ENCODE measurements at regions not wholly inside any gene's neighbourhood (a gene's known extent, or its start where the extent isn't known, plus 50 kb on each side); places are given as distances from the start of the nearest gene placed in this dataset.

DNA sequence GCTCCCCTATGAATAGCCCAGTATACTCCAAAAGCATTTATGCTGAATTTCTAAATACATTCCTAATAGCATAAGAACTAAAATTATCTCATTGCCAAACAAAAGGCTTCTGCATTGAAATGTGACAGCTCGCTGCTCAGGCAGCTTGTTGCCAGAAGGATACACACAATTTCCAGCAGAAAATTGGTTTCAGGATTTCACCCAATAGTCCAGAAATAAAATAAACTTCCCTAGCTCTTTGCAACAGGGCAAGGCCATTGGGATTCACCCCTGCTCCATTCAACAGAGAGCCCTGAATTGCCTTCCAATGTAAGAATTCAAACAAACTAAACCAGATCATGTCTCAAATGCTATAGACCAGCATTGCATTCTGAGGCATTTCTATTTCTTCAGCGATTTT, 70.7 kb downstream of the RBM43 start:
- TF ChIP-seq ZNF532 (CRISPR knock-in tag; IDR thresholded peaks at IDR 0.05; ENCODE audit: borderline replicate concordance) (no peak), CTCF (IDR thresholded peaks at IDR 0.05) (no peak), ZBTB21 (CRISPR knock-in tag; IDR thresholded peaks at IDR 0.05; ENCODE audit: borderline replicate concordance) (no peak), NFYB (CRISPR knock-in tag; conservative IDR thresholded peaks at IDR 0.05; ENCODE audit: low read depth) (no peak), E2F4 (CRISPR knock-in tag; IDR thresholded peaks at IDR 0.05; ENCODE audit: borderline replicate concordance, low read depth) (no peak), ESRRA (CRISPR knock-in tag; IDR thresholded peaks at IDR 0.05; ENCODE audit: borderline replicate concordance) (no peak), CREB1 (CRISPR knock-in tag; IDR thresholded peaks at IDR 0.05) (no peak), RELA (CRISPR knock-in tag; IDR thresholded peaks at IDR 0.05; ENCODE audit: borderline replicate concordance) (no peak), SOX15 (CRISPR knock-in tag; IDR thresholded peaks at IDR 0.05) (no peak), KAT7 (CRISPR knock-in tag; IDR thresholded peaks at IDR 0.05; ENCODE audit: borderline replicate concordance) (no peak), ZNF416 (CRISPR knock-in tag; IDR thresholded peaks at IDR 0.05) (no peak), ZNF121 (CRISPR knock-in tag; IDR thresholded peaks at IDR 0.05) (no peak)
- TF ChIP-seq, protein P1, sequence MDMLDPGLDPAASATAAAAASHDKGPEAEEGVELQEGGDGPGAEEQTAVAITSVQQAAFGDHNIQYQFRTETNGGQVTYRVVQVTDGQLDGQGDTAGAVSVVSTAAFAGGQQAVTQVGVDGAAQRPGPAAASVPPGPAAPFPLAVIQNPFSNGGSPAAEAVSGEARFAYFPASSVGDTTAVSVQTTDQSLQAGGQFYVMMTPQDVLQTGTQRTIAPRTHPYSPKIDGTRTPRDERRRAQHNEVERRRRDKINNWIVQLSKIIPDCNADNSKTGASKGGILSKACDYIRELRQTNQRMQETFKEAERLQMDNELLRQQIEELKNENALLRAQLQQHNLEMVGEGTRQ (CRISPR knock-in tag; IDR thresholded peaks at IDR 0.05) = no peak

Measured in WTC11 (cell line).